ENCODE measurements at regions not wholly inside any gene's neighbourhood (a gene's known extent, or its start where the extent isn't known, plus 50 kb on each side); places are given as distances from the start of the nearest gene placed in this dataset.
"Not testable (repeated sequence)": the region's sequence is repeated elsewhere in the genome, so short reads cannot be mapped to it uniquely, and the experiment has no call there.

DNA sequence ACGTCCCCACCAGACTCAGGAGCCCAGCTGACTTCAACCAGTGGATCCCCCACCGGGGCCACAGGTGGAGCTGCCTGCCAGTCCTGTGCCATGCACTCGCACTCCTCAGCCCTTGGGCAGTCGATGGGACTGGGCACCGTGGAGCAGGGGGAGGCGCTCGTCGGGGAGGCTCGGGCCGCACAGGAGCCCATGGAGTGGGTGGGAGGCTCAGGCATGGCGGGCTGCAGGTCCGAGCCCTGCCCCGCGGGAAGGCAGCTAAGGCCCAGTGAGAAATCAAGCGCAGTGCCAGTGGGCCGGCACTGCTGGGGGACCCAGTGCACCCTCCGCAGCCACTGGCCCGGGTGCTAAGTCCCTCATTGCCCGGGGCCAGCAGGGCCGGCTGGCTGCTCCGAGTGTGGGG is 52.3 kb upstream of the LRRC30 start:
- DNase-seq (ENCODE audit: low read depth); POLR2A ChIA-PET; H3K27me3 ChIP-seq (ENCODE audit: control insufficient read depth, insufficient read depth, low read length); H3K36me3 ChIP-seq (ENCODE audit: control insufficient read depth, insufficient read depth, low read length); H3K4me3 ChIP-seq (ENCODE audit: low read depth, low read length): not testable (repeated sequence)
- CTCF ChIA-PET: interaction anchor here (0.7 to 5.1 kb wide), 5 partner anchors 11 to 259 kb away, joined by 3 to 72 read pairs (median 31); no protein-coding TSS in a partner anchor

DNA sequence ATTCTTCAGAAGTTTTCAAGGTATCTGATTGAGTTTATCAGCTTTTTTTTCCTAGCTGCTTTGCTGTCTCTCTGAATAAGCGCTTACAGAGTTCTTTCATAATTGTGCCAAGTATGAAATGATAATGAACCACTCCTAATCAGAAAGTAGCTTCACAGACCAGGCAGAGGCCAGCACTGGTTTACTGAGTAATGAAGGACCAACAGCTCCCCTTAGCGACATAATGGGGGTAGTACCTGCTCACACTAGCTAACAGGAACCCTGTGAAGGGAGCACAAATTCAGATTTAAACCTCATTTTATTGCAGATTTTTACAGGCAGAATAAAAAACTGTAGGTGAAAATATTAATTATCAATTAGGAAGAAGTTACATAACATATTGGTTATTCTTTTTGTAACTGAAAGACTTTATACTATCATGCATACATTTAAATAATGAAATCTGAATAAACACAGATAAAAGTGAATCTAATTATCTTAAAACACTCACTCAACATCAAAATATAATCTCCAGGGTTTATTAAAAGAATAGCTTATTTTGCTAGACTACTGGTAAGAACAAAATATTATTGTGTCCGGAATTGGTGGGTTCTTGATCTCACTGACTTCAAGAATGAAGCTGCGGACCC is 53.7 kb upstream of the LRRC30 start:
- CTCF ChIA-PET: interaction anchor here (0.5 to 5.1 kb wide), 29 partner anchors 10 to 1299 kb away, joined by 3 to 72 read pairs (median 4); no protein-coding TSS in a partner anchor
- POLR2A ChIA-PET: interaction anchor here (1.1 to 1.2 kb wide), 2 partner anchors 139 to 257 kb away, joined by 3 to 4 read pairs; no protein-coding TSS in a partner anchor
- no peak overlapping the region for H3K4me3 ChIP-seq (ENCODE audit: low read depth, low read length)
- H3K36me3 ChIP-seq (ENCODE audit: control insufficient read depth, insufficient read depth, low read length): no peaks in the 10 kb centered on the region
- no peaks in the 10 kb centered on the region for H3K27me3 ChIP-seq (ENCODE audit: control insufficient read depth, insufficient read depth, low read length)
- TF ChIP-seq, protein P1, sequence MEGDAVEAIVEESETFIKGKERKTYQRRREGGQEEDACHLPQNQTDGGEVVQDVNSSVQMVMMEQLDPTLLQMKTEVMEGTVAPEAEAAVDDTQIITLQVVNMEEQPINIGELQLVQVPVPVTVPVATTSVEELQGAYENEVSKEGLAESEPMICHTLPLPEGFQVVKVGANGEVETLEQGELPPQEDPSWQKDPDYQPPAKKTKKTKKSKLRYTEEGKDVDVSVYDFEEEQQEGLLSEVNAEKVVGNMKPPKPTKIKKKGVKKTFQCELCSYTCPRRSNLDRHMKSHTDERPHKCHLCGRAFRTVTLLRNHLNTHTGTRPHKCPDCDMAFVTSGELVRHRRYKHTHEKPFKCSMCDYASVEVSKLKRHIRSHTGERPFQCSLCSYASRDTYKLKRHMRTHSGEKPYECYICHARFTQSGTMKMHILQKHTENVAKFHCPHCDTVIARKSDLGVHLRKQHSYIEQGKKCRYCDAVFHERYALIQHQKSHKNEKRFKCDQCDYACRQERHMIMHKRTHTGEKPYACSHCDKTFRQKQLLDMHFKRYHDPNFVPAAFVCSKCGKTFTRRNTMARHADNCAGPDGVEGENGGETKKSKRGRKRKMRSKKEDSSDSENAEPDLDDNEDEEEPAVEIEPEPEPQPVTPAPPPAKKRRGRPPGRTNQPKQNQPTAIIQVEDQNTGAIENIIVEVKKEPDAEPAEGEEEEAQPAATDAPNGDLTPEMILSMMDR (IDR thresholded peaks at IDR 0.05; ENCODE audit: insufficient read depth, low read depth, low read length): peak; percentile 81
- DNase-seq (ENCODE audit: low read depth): peak; percentile 24

DNA sequence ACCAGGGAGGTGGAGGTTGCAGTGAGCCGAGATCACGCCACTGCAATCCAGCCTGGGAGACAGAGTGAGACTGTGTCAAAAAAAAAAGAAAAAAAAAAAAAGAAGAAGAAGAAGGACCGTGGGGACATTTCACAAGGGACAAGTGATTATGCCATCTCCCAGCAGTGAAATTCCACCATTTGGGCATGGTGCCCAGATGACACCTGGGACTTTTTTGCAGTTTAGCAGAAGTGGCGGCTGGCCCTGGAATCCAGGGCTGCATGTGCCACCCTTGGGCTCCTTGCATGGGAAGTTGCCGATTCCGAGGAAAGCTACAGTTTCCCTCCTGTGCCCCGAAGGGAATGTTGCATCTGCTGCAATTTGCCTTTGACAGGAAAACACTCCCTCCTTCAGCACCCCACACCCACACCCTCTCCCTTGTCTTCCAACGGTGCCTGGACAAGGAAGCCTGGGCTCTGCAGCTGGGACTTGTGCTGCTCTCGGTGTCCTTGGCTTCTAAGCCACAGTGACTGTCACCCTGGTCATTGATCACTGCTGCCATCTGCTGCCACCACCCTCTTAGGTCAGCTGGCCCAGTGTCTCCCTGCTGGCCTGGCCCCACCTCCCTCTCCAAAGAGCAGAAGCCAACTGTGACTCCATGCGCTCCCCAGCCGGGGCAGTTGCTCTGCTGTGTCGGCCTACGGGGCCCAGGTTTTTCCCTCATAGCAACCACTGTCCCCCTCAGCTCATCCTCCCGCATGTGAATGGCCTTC is 56.4 kb upstream of the LRRC30 start:
- Histone ChIP-seq H3K4me3 (ENCODE audit: low read depth, low read length) (no peak overlapping the region), H3K27me3 (ENCODE audit: control insufficient read depth, insufficient read depth, low read length) (no peaks in the 10 kb centered on the region), H3K36me3 (ENCODE audit: control insufficient read depth, insufficient read depth, low read length) (no peaks in the 10 kb centered on the region)
- no peak for DNase-seq (ENCODE audit: low read depth)
- ChIA-PET POLR2A (no interaction called here), CTCF (interaction anchor here (0.9 to 2.2 kb wide), 5 partner anchors 27 to 254 kb away, joined by 3 to 13 read pairs (median 4); no protein-coding TSS in a partner anchor)
- TF ChIP-seq, protein P1 (IDR thresholded peaks at IDR 0.05; ENCODE audit: insufficient read depth, low read depth, low read length): no peak

DNA sequence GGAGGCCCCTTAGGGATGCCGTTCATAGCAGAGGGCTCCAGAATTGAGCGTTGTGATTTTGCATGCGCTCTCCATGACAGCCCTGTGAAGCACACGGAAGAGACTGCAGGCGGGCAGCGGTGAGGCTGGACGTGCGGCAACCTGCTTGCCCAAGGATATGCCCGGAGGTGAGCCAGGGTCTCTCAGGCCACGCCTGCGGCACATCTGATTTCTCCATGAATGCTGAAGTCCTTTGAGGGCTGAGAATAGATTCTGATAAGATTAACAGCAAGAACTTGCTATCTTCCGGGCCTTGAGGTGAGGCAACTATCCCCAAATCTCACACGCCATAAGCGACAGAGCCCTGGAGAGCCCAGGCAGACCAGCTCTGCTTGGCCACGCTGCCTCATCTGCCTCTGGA is 55.6 kb upstream of the LAMA1 start:
- POLR2A ChIA-PET: no interaction called here
- CTCF ChIA-PET: interaction anchor here (0.8 to 1.7 kb wide), 5 partner anchors 9 to 253 kb away, joined by 3 to 4 read pairs (median 3); no protein-coding TSS in a partner anchor
- H3K36me3 ChIP-seq (ENCODE audit: control insufficient read depth, insufficient read depth, low read length): no peaks in the 10 kb centered on the region
- no peak for DNase-seq (ENCODE audit: low read depth)
- H3K4me3 ChIP-seq (ENCODE audit: low read depth, low read length): no peak overlapping the region
- no peaks in the 10 kb centered on the region for H3K27me3 ChIP-seq (ENCODE audit: control insufficient read depth, insufficient read depth, low read length)
- TF ChIP-seq, protein P1 (IDR thresholded peaks at IDR 0.05; ENCODE audit: insufficient read depth, low read depth, low read length): no peak

DNA sequence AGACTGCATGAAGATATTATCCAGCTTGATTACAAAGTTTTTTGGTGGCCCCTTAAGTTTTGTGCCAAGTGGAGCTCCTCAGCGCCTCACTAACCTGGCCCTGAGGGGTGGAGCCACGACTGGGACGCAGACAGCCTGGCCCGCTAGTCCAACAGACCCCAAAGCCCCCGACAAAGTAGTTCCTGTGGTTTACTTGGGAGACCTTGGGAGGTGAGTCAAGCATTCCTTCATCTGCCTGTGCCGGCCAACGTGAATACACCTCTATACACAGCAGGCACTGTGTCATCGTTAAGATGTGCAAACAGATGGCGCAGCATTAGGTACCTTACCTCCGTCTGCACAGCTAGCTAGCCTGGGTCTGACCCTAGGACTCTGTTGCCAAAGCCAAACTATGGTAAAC is 55.0 kb upstream of the LAMA1 start:
- Histone ChIP-seq H3K36me3 (ENCODE audit: control insufficient read depth, insufficient read depth, low read length) (no peaks in the 10 kb centered on the region), H3K4me3 (ENCODE audit: low read depth, low read length) (no peak overlapping the region), H3K27me3 (ENCODE audit: control insufficient read depth, insufficient read depth, low read length) (no peaks in the 10 kb centered on the region)
- no peak for DNase-seq (ENCODE audit: low read depth)
- CTCF ChIA-PET: interaction anchor here (0.6 to 1.7 kb wide), 4 partner anchors 8 to 260 kb away, joined by 3 to 6 read pairs (median 4); no protein-coding TSS in a partner anchor
- TF ChIP-seq, protein P1 (IDR thresholded peaks at IDR 0.05; ENCODE audit: insufficient read depth, low read depth, low read length): no peak
- POLR2A ChIA-PET: no interaction called here

All from BJ (cell line).